HG03469 (cell line): ENCODE measurements at regions not wholly inside any gene's neighbourhood (a gene's known extent, or its start where the extent isn't known, plus 50 kb on each side); places are given as distances from the start of the nearest gene placed in this dataset.

Source experiments
- ATAC-seq: cut with Tn5 transposase; IDR thresholded peaks from one replicate; pipeline ENCODE4 v1.9.1; 2021; ENCODE audit warnings: mild to moderate bottlenecking, moderate library complexity, moderate number of reproducible peaks; ENCODE audit not compliant: unreplicated experiment

DNA sequence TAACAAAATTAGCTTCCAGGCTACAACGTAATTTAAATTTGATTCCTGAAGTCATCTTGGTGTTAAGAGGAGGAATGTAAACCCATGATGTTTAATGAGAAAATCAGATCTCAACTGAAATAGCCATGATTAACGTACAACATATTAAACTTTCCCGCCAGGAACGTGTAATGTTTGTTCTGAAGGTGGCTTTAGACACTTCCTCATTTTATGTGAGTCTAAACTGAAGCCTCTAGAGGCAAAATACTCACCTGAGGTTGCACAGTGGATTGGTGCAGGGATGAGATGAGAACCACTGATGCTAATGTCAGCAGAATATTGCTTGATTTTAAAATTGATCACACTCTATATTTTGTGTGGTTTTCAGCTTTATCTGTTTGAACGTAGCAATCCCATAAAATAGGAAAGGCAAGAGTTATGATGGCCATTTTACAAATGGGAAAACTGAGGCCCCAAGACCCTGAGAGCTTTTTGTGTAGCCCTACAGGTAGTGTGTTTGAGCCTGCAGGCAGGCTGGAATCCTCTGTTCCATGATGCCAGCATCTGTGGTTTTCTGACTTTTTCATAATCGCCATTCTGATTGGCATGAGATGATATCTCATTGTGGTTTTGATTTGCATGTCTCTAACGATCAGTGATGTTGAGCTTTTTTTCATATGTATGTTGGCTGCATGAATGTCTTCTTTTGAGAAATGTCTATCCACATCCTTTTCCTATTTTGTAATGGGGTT is 243.7 kb upstream of the BMPER start:
- ATAC-seq = no peak

DNA sequence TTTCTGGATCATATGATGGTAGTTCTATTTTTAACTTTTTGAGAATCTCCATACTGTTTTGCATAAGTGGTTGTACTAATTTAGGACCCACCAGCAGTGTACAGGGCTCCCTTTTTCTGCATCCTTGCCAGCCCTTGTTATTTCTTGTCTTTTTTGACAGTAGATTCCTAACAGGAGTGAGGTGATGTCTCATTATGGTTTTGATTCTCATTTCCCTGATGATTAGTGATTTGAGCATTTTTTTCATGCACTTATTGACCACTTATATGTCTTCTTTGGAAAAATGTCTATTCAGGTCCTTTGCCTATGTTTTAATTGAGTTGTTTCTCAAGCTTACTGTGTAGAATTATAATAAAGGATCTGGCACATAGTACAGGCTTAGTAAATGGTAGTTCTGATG is 238.8 kb upstream of the BMPER start:
- no peak for ATAC-seq

- no peak for ATAC-seq
Measured at GRCh38 chr7:33667196-33667595, 238.1 kb upstream of the BMPER start.

- ATAC-seq = no peak
Measured at GRCh38 chr7:33669251-33669670, 236.1 kb upstream of the BMPER start.

DNA sequence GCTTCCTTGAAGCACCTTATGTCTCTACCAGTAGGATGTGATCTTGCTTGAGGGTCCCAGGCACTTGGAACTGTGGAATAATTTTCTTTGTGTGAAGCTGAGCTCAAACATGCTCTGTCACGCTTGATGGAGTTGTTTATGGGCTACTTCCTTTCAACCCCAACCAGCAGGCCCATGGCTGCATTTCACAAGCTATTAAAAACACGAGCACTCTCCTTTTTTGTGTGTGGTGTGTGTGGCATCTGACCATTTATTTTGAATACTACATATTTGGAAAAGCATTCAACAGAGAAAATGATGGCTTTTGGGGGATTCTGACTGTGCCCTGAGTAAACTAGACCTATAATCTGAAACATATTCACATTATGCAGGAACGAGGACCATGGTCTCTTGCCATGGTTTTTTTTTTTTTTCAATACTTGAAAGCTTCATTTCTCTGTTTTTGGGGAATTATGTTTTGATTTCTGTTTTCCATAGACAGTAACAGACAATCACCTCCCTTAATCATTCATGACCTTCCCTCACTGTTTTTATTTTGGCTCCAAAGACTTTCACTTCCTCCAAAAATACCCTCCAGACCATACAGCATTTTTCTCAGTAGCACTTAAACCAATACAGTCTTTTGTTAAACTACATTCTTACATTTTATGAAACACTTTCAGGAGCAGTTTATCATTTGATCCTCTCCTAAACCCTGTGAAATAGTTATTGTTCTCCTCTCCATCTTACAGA is 233.6 kb upstream of the BMPER start:
- ATAC-seq = peak; percentile 75

- no peak for ATAC-seq
Measured at GRCh38 chr7:33673029-33673700, 232.2 kb upstream of the BMPER start.

GRCh38 chr7:33674804-33675411 is 230.4 kb upstream of the BMPER start:
- no peak for ATAC-seq

- no peak for ATAC-seq
Measured at GRCh38 chr7:33677556-33677955, 227.8 kb upstream of the BMPER start.

DNA sequence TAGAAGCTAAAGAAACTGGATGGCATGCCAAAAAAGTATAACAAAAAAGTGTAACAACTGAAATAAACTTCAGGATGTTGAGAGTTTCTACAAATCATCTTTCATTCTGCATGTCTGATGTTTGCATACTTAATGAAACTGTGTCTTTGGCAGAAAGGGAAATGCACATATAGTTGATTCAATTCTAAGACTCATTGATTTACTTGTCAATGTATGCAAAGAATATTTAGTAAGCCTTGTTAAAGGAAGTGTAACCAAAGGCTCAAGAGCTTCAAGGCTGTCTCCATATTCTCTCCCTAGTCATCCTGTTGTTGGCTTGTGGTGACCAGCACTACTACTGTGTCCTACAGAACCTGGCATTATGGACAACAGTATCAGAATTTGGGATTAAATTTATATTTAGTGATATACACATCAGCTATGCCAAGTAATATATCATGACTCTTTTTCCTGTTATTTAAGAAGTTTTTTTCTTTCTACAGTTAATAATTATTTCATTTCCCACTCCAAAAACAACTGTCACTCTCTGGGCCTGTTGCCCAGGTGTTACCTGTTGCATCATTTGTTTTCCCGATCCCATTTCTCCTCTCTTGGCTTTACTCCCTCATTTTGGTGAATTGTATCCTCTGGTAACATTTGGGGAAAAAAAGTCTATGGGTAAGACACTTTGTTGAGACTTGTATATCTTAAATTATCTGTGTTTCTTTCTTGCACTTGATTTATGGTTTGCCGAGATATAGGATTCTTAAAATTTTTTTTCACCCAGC is 226.6 kb upstream of the BMPER start:
- no peak for ATAC-seq

GRCh38 chr7:33680682-33681081 is 224.7 kb upstream of the BMPER start:
- no peak for ATAC-seq

- ATAC-seq = no peak
Measured at GRCh38 chr7:33685503-33685902, 219.8 kb upstream of the BMPER start.

DNA sequence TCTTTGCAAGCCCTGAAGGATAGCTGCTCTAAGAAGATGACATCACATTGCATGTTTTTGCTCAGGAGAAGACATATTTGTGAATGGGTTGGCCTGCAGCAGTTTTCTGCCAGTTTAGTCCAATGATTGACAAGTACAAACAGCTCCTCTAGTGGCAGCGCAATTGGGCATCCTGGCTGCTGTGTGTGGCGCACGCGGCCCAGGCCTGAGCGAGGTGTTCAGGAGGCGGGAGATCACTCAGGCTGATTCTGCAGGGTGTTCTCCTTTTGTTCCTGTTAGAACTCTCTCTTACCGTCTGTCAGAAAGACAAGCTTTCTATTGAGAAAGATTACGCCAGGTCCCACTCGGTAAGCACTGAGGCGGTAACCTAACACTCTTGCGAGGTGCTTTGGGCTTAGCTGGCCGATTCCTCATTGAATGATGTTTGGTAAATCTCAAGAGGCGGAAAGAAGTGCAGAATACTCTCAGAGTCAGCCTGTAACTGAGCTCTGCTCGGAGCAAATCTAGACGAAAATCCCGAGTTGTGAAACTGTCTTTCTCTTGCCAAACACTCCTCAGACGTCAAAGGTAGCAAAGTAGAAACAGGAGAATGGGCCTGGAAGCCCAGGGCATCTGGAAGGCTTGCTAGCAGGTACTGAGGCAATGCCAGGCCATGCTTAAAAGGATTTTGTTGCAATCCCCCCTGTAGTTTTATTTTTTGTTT is 219.2 kb upstream of the BMPER start:
- ATAC-seq = no peak

- ATAC-seq = no peak
Measured at GRCh38 chr7:33687625-33688024, 217.7 kb upstream of the BMPER start.

DNA sequence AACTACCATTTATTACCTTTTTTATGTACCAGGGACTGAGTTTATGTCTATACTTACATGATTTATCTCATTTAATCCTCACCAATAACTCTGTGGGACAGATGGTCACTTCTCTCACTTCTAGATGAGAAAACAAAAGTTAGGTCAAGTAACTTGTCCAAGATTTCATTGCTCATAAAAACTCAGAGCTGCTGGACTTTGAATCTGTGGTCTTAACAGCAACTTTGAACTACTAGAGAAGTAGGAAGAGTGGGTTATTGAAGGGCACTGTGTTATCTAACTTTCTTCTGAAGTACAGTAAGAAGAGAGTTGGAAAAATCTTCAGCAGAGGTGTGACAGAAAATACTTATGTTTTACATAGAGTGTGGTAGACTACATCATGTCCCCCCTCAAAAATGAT is 214.2 kb upstream of the BMPER start:
- ATAC-seq = no peak

- no peak for ATAC-seq
Measured at GRCh38 chr7:33692956-33693355, 212.4 kb upstream of the BMPER start.

GRCh38 chr7:33694006-33694405 is 211.3 kb upstream of the BMPER start:
- ATAC-seq = no peak

DNA sequence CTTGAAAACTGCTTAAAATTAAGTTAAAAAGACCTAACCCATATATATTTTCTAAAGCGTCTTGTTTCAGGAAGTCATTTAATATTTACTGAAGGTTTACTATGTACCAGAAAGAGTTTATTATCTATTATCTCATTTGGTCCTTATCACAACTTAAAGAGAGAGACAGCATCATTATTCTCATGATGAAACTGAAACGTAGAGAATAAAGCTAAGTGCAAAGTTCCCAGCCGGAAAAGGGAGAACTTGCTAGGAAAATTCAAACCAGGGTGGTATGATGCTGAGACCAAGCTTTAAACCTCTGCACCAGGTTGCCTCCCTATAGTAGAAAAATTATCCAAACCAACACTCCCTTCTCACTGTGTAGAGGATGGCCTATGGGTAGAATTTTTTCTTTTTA is 207.7 kb upstream of the BMPER start:
- ATAC-seq = no peak

GRCh38 chr7:33698041-33698440 is 207.3 kb upstream of the BMPER start:
- ATAC-seq = no peak

DNA sequence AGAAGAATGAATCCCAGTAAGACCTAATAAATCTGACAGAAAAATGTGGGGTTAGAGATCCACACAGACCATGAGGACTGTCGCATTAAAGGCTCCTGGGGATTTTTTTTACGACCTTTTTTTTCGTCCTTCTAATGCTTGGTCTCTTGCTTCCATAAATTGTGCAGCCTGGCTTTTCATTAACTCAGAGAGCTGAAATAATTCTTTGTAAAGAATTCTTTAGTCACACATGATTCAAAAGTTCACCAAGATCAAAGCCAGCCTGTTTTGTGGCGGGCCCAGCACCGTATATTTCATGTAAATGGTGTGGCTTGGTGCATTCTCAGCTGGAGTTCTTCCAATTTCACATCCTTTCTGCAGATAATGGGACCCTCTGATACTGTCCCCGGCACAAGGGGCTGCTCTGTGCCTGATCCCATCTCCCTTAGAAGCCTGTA is 206.6 kb upstream of the BMPER start:
- no peak for ATAC-seq
